ENCODE measurements at regions not wholly inside any gene's neighbourhood (a gene's known extent, or its start where the extent isn't known, plus 50 kb on each side); places are given as distances from the start of the nearest gene placed in this dataset.

GRCh38 chr12:76247026-76247646 is 101.1 kb downstream of the BBS10 start:
- Histone ChIP-seq H3K9ac (ENCODE audit: low read length) (no peak overlapping the region), H3K79me2 (ENCODE audit: control insufficient read depth, insufficient read depth, low read length, poor library complexity) (no peaks in the 10 kb centered on the region), H3K4ac (ENCODE audit: low read depth, low read length) (no peak overlapping the region), H4K8ac (ENCODE audit: low read depth, low read length) (no peak overlapping the region), H3K23ac (ENCODE audit: low read length) (no peak overlapping the region), H2BK12ac (ENCODE audit: low read length) (no peak overlapping the region), H3K9me3 (ENCODE audit: insufficient read depth, low read depth, low read length) (no peaks in the 10 kb centered on the region), H3K27me3 (ENCODE audit: insufficient read depth, low read length) (no peaks in the 10 kb centered on the region), H2AFZ (ENCODE audit: insufficient read depth, low read length, poor library complexity) (no peak overlapping the region), H3K14ac (ENCODE audit: low read length) (no peak overlapping the region), H3K4me1 (ENCODE audit: control insufficient read depth in 1 of 2, insufficient read depth in 2 of 2, low read length in 2 of 2) (no peaks in the 10 kb centered on the region), H4K91ac (ENCODE audit: low read depth, low read length) (no peak overlapping the region), H3K4me3 (ENCODE audit: low read depth, low read length) (no peak overlapping the region), H3K4me2 (ENCODE audit: low read length) (no peak overlapping the region), H2AK5ac (ENCODE audit: low read length) (no peak overlapping the region), H3K79me1 (ENCODE audit: low read length) (no peaks in the 10 kb centered on the region), H3K27ac (ENCODE audit: low read depth, low read length) (no peak overlapping the region), H3K36me3 (ENCODE audit: control insufficient read depth in 1 of 2, insufficient read depth in 2 of 2, low read length in 2 of 2) (no peaks in the 10 kb centered on the region), H2BK120ac (ENCODE audit: insufficient read depth, low read length, poor library complexity) (no peak overlapping the region), H4K12ac (ENCODE audit: low read depth, low read length) (no peak overlapping the region), H2BK5ac (ENCODE audit: low read depth, low read length, poor library complexity) (no peak overlapping the region), H3K18ac (ENCODE audit: low read length) (no peak overlapping the region)
- DNase-seq, result no peak
- WGBS (ENCODE audit: extremely low coverage, insufficient coverage, insufficient read length), result no CpG with 5 or more reads among the region's 4 CpGs

- Histone ChIP-seq H2BK120ac (ENCODE audit: insufficient read depth, low read length, poor library complexity) (no peak overlapping the region), H3K4me3 (ENCODE audit: low read depth, low read length) (no peak overlapping the region), H3K23ac (ENCODE audit: low read length) (no peak overlapping the region), H3K14ac (ENCODE audit: low read length) (no peak overlapping the region), H3K18ac (ENCODE audit: low read length) (no peak overlapping the region), H3K27ac (ENCODE audit: low read depth, low read length) (no peak overlapping the region), H3K4ac (ENCODE audit: low read depth, low read length) (no peak overlapping the region), H4K8ac (ENCODE audit: low read depth, low read length) (no peak overlapping the region), H3K9me3 (ENCODE audit: insufficient read depth, low read depth, low read length) (no peaks in the 10 kb centered on the region), H2AK5ac (ENCODE audit: low read length) (no peak overlapping the region), H3K4me2 (ENCODE audit: low read length) (no peak overlapping the region), H2AFZ (ENCODE audit: insufficient read depth, low read length, poor library complexity) (no peak overlapping the region), H2BK5ac (ENCODE audit: low read depth, low read length, poor library complexity) (no peak overlapping the region), H4K12ac (ENCODE audit: low read depth, low read length) (no peak overlapping the region), H3K9ac (ENCODE audit: low read length) (no peak overlapping the region), H3K4me1 (ENCODE audit: control insufficient read depth in 1 of 2, insufficient read depth in 2 of 2, low read length in 2 of 2) (no peaks in the 10 kb centered on the region), H3K79me1 (ENCODE audit: low read length) (no peaks in the 10 kb centered on the region), H4K91ac (ENCODE audit: low read depth, low read length) (no peak overlapping the region), H3K36me3 (ENCODE audit: control insufficient read depth in 1 of 2, insufficient read depth in 2 of 2, low read length in 2 of 2) (no peaks in the 10 kb centered on the region), H2BK12ac (ENCODE audit: low read length) (no peak overlapping the region), H3K79me2 (ENCODE audit: control insufficient read depth, insufficient read depth, low read length, poor library complexity) (no peaks in the 10 kb centered on the region), H3K27me3 (ENCODE audit: insufficient read depth, low read length) (no peaks in the 10 kb centered on the region)
- no CpG with 5 or more reads among the region's 2 CpGs for WGBS (ENCODE audit: extremely low coverage, insufficient coverage, insufficient read length)
- no peak for DNase-seq
Measured at GRCh38 chr12:76246611-76247010, 101.6 kb downstream of the BBS10 start.

- no peak for DNase-seq
- no peaks in the 10 kb centered on the region for H3K36me3 ChIP-seq (ENCODE audit: control insufficient read depth in 1 of 2, insufficient read depth in 2 of 2, low read length in 2 of 2)
- H2BK120ac ChIP-seq (ENCODE audit: insufficient read depth, low read length, poor library complexity), result no peak overlapping the region
- no peak overlapping the region for H2AK5ac ChIP-seq (ENCODE audit: low read length)
- no peak overlapping the region for H3K4me3 ChIP-seq (ENCODE audit: low read depth, low read length)
- H3K4ac ChIP-seq (ENCODE audit: low read depth, low read length), result no peak overlapping the region
- H3K23ac ChIP-seq (ENCODE audit: low read length), result no peak overlapping the region
- no peak overlapping the region for H2BK5ac ChIP-seq (ENCODE audit: low read depth, low read length, poor library complexity)
- H3K9ac ChIP-seq (ENCODE audit: low read length), result no peak overlapping the region
- H2BK12ac ChIP-seq (ENCODE audit: low read length), result no peak overlapping the region
- no peaks in the 10 kb centered on the region for H3K79me2 ChIP-seq (ENCODE audit: control insufficient read depth, insufficient read depth, low read length, poor library complexity)
- no CpG with 5 or more reads among the region's 3 CpGs for WGBS (ENCODE audit: extremely low coverage, insufficient coverage, insufficient read length)
- no peak overlapping the region for H3K18ac ChIP-seq (ENCODE audit: low read length)
- H3K4me2 ChIP-seq (ENCODE audit: low read length), result no peak overlapping the region
- H3K27me3 ChIP-seq (ENCODE audit: insufficient read depth, low read length), result no peaks in the 10 kb centered on the region
- no peak overlapping the region for H4K91ac ChIP-seq (ENCODE audit: low read depth, low read length)
- H3K27ac ChIP-seq (ENCODE audit: low read depth, low read length), result no peak overlapping the region
- H3K4me1 ChIP-seq (ENCODE audit: control insufficient read depth in 1 of 2, insufficient read depth in 2 of 2, low read length in 2 of 2), result no peaks in the 10 kb centered on the region
- H2AFZ ChIP-seq (ENCODE audit: insufficient read depth, low read length, poor library complexity), result no peak overlapping the region
- H3K79me1 ChIP-seq (ENCODE audit: low read length), result no peaks in the 10 kb centered on the region
- H4K8ac ChIP-seq (ENCODE audit: low read depth, low read length), result no peak overlapping the region
- H3K14ac ChIP-seq (ENCODE audit: low read length), result no peak overlapping the region
- H4K12ac ChIP-seq (ENCODE audit: low read depth, low read length), result no peak overlapping the region
- peaks cover 1% of the 10 kb centered on the region for H3K9me3 ChIP-seq (ENCODE audit: insufficient read depth, low read depth, low read length)
Measured at GRCh38 chr12:76244300-76244699, 103.9 kb downstream of the BBS10 start.

- Histone ChIP-seq H2AK5ac (ENCODE audit: low read length) (no peak overlapping the region), H2BK5ac (ENCODE audit: low read depth, low read length, poor library complexity) (no peak overlapping the region), H3K4me1 (ENCODE audit: control insufficient read depth in 1 of 2, insufficient read depth in 2 of 2, low read length in 2 of 2) (no peaks in the 10 kb centered on the region), H4K91ac (ENCODE audit: low read depth, low read length) (no peak overlapping the region), H4K8ac (ENCODE audit: low read depth, low read length) (no peak overlapping the region), H3K79me1 (ENCODE audit: low read length) (no peaks in the 10 kb centered on the region), H3K14ac (ENCODE audit: low read length) (no peak overlapping the region), H3K27ac (ENCODE audit: low read depth, low read length) (no peak overlapping the region), H3K79me2 (ENCODE audit: control insufficient read depth, insufficient read depth, low read length, poor library complexity) (no peaks in the 10 kb centered on the region), H3K4me2 (ENCODE audit: low read length) (no peak overlapping the region), H3K9me3 (ENCODE audit: insufficient read depth, low read depth, low read length) (peaks cover 1% of the 10 kb centered on the region), H4K12ac (ENCODE audit: low read depth, low read length) (no peak overlapping the region), H2BK12ac (ENCODE audit: low read length) (no peak overlapping the region), H3K27me3 (ENCODE audit: insufficient read depth, low read length) (no peaks in the 10 kb centered on the region), H3K36me3 (ENCODE audit: control insufficient read depth in 1 of 2, insufficient read depth in 2 of 2, low read length in 2 of 2) (no peaks in the 10 kb centered on the region), H2BK120ac (ENCODE audit: insufficient read depth, low read length, poor library complexity) (no peak overlapping the region), H3K18ac (ENCODE audit: low read length) (no peak overlapping the region), H3K4me3 (ENCODE audit: low read depth, low read length) (no peak overlapping the region), H3K4ac (ENCODE audit: low read depth, low read length) (no peak overlapping the region), H3K9ac (ENCODE audit: low read length) (no peak overlapping the region), H2AFZ (ENCODE audit: insufficient read depth, low read length, poor library complexity) (no peak overlapping the region), H3K23ac (ENCODE audit: low read length) (no peak overlapping the region)
- DNase-seq, result no peak
- WGBS (ENCODE audit: extremely low coverage, insufficient coverage, insufficient read length), result no CpG with 5 or more reads among the region's 2 CpGs
Measured at GRCh38 chr12:76242813-76243550, 105.2 kb downstream of the BBS10 start.

Measured in trophoblast cell (in vitro differentiated cells and primary cell).